ENCODE measurements at regions not wholly inside any gene's neighbourhood (a gene's known extent, or its start where the extent isn't known, plus 50 kb on each side); places are given as distances from the start of the nearest gene placed in this dataset.

DNA sequence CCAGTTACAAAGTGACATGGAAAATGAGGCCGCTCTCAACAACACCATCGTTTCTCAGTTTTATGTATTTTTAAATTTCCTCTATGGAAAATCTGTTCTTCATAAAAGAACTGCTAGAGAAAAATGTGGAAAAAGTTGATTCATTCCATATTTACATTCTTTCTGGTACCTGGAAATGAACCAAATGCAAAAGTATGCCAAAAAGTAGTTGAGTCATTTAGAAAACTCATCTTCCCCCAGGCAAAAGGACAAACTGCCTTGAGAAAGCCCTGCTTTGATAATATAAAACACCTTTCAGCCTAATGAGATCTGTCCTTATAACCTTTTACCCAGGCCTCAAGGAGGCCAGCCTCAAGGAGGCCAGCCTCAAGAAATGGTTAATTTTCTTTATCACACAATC lies 283.0 kb upstream of the VEPH1 start:
- Histone ChIP-seq H3K27me3 (ENCODE audit: insufficient read depth, low read depth) (no peaks in the 10 kb centered on the region), H3K79me2 (ENCODE audit: insufficient read depth, low read depth) (no peaks in the 10 kb centered on the region), H3K9ac (no peak overlapping the region), H3K4me2 (no peak overlapping the region), H3K4me1 (ENCODE audit: low read depth, poor library complexity, severe bottlenecking) (no peaks in the 10 kb centered on the region), H3K36me3 (ENCODE audit: insufficient read depth) (no peaks in the 10 kb centered on the region), H3K4me3 (IDR thresholded peaks at IDR 0.05; ENCODE audit: insufficient read depth, low read depth, low read length) (no peak overlapping the region), H2AFZ (ENCODE audit: low read depth) (no peak overlapping the region), H3K27ac (no peak overlapping the region), H4K20me1 (ENCODE audit: insufficient read depth) (no peaks in the 10 kb centered on the region)
- TF ChIP-seq, protein P1, sequence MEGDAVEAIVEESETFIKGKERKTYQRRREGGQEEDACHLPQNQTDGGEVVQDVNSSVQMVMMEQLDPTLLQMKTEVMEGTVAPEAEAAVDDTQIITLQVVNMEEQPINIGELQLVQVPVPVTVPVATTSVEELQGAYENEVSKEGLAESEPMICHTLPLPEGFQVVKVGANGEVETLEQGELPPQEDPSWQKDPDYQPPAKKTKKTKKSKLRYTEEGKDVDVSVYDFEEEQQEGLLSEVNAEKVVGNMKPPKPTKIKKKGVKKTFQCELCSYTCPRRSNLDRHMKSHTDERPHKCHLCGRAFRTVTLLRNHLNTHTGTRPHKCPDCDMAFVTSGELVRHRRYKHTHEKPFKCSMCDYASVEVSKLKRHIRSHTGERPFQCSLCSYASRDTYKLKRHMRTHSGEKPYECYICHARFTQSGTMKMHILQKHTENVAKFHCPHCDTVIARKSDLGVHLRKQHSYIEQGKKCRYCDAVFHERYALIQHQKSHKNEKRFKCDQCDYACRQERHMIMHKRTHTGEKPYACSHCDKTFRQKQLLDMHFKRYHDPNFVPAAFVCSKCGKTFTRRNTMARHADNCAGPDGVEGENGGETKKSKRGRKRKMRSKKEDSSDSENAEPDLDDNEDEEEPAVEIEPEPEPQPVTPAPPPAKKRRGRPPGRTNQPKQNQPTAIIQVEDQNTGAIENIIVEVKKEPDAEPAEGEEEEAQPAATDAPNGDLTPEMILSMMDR (conservative IDR thresholded peaks at IDR 0.05; ENCODE audit: low read depth, low read length): no peak

DNA sequence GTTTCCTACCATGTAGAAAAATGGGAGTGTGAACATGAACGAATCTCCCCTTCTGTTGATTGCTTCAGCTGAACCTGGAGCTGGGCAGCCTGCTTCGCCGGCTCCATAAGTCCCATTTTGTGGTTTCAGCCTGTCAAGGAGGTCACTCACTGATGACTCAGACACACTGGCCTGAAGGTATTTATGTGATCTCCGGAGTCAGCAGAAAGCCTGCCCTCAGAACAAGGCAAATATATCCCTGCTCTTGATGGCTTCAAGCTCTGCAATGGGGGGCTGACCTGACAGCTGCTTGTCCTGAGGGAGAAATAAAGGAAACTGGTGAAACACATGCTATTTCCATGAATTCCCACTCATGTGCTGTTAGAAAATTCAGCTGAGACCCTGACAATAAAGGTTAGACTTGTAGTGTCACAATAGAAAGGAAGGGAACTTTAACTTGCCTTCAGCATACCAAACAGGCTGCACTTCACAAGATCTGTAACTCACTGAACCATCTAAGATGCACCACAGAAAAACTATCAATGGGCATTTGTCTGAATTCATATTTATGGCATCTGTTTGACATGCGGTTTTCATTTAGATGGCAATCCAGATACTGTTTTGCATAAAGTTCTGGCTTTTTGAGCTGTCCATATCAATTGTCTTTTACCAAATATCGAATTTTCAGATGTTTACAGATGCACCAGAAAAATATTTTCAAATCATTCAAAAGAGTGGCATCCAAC lies 282.0 kb upstream of the VEPH1 start:
- Histone ChIP-seq H3K27me3 (ENCODE audit: insufficient read depth, low read depth) (no peaks in the 10 kb centered on the region), H3K4me3 (IDR thresholded peaks at IDR 0.05; ENCODE audit: insufficient read depth, low read depth, low read length) (no peak overlapping the region), H3K27ac (no peak overlapping the region), H3K79me2 (ENCODE audit: insufficient read depth, low read depth) (no peaks in the 10 kb centered on the region), H3K9ac (no peak overlapping the region), H3K36me3 (ENCODE audit: insufficient read depth) (no peaks in the 10 kb centered on the region), H3K4me1 (ENCODE audit: low read depth, poor library complexity, severe bottlenecking) (no peaks in the 10 kb centered on the region), H2AFZ (ENCODE audit: low read depth) (no peak overlapping the region), H4K20me1 (ENCODE audit: insufficient read depth) (no peaks in the 10 kb centered on the region), H3K4me2 (no peak overlapping the region)
- TF ChIP-seq, protein P1 (conservative IDR thresholded peaks at IDR 0.05; ENCODE audit: low read depth, low read length): no peak

DNA sequence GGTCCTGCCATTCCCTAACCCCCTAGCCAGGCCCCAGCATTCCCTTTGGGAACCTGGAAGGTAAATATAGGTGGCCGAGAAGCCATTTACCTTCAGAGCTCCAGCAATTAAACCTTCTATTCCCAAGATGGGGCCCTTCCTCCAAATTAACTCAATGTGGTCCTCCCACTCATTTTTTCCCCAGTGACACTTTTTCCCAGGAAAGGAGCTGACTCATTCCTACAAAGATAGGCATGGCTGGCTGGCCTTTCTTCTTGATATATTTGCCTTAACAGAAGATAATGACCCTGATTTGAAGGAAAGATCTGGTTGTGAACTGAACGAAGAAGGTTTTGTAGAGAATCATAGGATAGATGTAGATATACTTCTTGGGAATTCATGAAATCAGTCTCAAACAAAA lies 279.0 kb upstream of the VEPH1 start:
- TF ChIP-seq, protein P1 (conservative IDR thresholded peaks at IDR 0.05; ENCODE audit: low read depth, low read length): no peak
- no peaks in the 10 kb centered on the region for H3K79me2 ChIP-seq (ENCODE audit: insufficient read depth, low read depth)
- no peak overlapping the region for H3K4me2 ChIP-seq
- no peak overlapping the region for H2AFZ ChIP-seq (ENCODE audit: low read depth)
- H3K27me3 ChIP-seq (ENCODE audit: insufficient read depth, low read depth): no peaks in the 10 kb centered on the region
- no peaks in the 10 kb centered on the region for H4K20me1 ChIP-seq (ENCODE audit: insufficient read depth)
- H3K36me3 ChIP-seq (ENCODE audit: insufficient read depth): no peaks in the 10 kb centered on the region
- no peak overlapping the region for H3K27ac ChIP-seq
- no peak overlapping the region for H3K4me3 ChIP-seq (IDR thresholded peaks at IDR 0.05; ENCODE audit: insufficient read depth, low read depth, low read length)
- no peaks in the 10 kb centered on the region for H3K4me1 ChIP-seq (ENCODE audit: low read depth, poor library complexity, severe bottlenecking)
- H3K9ac ChIP-seq: no peak overlapping the region

GRCh38 chr3:157776861-157777260 lies 273.6 kb upstream of the VEPH1 start:
- Histone ChIP-seq H3K27ac (no peak overlapping the region), H3K27me3 (ENCODE audit: insufficient read depth, low read depth) (no peaks in the 10 kb centered on the region), H4K20me1 (ENCODE audit: insufficient read depth) (no peaks in the 10 kb centered on the region), H3K4me2 (no peak overlapping the region), H3K9ac (no peak overlapping the region), H3K36me3 (ENCODE audit: insufficient read depth) (no peaks in the 10 kb centered on the region), H3K79me2 (ENCODE audit: insufficient read depth, low read depth) (no peaks in the 10 kb centered on the region), H3K4me1 (ENCODE audit: low read depth, poor library complexity, severe bottlenecking) (no peaks in the 10 kb centered on the region), H2AFZ (ENCODE audit: low read depth) (no peak overlapping the region), H3K4me3 (IDR thresholded peaks at IDR 0.05; ENCODE audit: insufficient read depth, low read depth, low read length) (no peak overlapping the region)
- TF ChIP-seq, protein P1 (conservative IDR thresholded peaks at IDR 0.05; ENCODE audit: low read depth, low read length): no peak

Data from KMS-11 (cell line).